Fibroblast of gingiva (primary cell): ENCODE measurements at regions not wholly inside any gene's neighbourhood (a gene's known extent, or its start where the extent isn't known, plus 50 kb on each side); places are given as distances from the start of the nearest gene placed in this dataset.
A peak's percentile ranks its signal among the peaks of the same experiment; 100 is the strongest.

ENCODE experiments used
- DNase-seq: peaks from one replicate; pipeline ENCODE4 v3.0.0-alpha.2; 2011; ENCODE audit warnings: low read depth

DNA sequence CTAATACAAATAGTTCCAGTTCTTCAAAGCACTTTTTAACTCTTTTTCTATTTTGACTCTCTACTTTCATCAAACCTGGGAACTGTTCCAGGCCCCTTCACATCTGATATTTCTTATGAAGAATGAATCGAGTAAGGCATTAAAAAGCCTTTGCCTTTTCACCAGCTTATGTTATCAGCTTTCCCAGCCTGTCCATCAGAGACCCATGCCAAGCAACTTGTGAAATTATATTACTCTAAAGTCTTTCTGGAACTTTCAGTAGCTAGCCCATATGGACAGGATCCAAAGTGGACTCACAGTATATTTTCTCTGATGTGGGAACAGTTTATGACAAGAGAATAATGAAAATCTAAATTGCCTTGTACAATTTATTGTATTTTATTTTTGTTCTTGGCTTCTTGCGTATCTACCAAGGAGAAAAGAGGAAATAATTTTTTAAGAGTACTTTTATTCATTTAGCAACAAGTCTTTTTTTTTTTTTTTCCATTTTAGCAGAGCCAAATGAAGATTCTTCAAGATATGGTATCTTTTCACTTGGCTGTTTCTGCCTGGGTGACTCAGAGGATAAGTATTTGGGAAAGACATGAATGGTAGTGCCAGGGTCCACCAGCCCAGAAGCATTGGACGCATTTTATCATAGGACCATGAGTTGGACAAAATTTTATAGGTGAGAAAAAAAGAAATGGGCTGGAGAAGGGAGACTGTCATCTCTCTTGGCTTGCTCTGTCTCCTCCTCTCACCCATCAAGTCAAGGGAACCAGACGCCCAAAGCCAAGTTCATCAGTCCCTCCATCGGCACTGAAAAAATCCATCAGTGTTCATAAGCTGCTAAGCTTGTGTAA, 195.8 kb upstream of the NEBL start:
- peak; percentile 16 for DNase-seq

DNA sequence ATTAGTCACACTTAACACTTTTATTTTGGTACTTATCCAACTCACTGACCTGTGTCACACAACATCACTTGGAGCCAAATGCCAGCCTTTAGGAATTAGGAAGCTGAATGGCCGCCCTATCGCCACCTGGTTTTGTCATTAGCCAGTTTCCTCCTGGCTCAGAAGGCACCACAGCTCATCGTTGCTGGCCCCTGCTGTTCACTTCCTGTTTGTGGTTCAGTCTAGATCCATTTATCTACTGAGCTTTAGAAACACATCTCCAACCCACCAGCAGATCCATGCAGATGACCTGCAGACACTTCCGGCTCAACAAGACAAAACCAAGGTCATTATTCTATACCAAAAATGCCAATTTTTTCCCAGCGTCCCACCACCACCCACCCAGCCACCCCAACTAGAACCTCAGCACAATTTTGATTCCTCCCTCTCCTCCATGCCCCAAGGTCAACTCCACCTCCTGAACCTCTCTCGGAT, 193.5 kb upstream of the NEBL start:
- no peak for DNase-seq

DNA sequence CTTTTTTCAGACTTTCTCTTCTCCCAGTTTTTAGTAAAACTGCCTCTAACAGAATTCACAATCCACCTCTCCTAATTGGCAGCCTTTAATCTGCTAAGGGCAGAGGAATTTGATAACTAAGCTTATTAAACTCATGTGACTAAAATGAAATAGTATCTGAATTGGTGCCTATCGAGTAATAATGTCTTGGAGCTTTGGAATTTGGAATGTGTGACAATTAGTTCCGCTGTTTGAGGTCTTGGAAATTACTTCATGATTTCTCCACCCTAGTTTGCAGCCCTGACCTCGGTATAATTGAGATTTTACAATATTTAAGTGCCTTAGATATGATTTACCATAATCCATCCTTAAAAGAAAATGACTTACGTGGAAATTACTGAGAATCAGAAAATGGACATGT, 190.4 kb upstream of the NEBL start:
- no peak for DNase-seq

GRCh38 chr10:21084700-21085099, 187.6 kb upstream of the NEBL start:
- no peak for DNase-seq

DNA sequence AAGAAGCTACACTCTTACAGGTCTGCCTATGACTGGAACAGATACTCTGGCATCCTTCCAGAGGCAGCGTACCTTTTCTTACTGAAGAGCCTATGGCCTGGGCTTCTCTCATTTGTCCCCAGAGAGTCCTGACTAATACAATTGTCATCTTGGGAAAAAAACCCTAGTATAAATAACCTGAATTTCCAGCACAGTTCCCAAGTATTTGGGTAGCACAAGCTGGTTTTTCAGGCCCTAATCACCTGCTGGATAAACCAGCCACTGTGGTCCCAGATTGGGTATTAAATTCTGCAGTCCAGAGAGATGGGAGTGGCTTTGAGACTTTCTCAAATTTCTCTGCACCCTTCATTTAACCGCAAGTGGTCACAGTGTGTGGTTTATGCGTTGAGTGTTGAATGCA, 186.8 kb upstream of the NEBL start:
- DNase-seq = no peak

GRCh38 chr10:21082206-21082605, 185.1 kb upstream of the NEBL start:
- no peak for DNase-seq

DNA sequence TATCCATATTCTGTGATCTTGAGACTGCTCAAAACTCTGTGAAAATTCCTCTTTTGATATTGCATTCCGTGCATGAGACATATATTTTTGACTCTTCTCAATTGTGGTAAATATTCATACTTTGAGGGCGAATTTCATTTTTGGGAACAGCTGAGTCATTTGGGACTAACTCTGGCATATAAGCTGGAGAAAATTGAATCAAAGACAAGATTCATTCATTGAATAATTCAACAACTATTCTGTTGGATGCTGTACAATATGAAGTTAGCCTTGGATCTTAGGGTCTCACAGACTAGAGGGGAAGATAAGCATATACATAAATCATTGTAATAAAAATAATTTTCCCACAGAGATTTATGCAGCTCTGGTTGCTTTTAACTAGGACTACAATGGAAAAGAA, 183.2 kb upstream of the NEBL start:
- peak; percentile 17 for DNase-seq

- DNase-seq = no peak
Observed at GRCh38 chr10:21079330-21079658, 182.2 kb upstream of the NEBL start.

- peak; percentile 65 for DNase-seq
Observed at GRCh38 chr10:21078410-21079329, 181.6 kb upstream of the NEBL start.

- no peak for DNase-seq
Observed at GRCh38 chr10:21077681-21078080, 180.6 kb upstream of the NEBL start.

DNA sequence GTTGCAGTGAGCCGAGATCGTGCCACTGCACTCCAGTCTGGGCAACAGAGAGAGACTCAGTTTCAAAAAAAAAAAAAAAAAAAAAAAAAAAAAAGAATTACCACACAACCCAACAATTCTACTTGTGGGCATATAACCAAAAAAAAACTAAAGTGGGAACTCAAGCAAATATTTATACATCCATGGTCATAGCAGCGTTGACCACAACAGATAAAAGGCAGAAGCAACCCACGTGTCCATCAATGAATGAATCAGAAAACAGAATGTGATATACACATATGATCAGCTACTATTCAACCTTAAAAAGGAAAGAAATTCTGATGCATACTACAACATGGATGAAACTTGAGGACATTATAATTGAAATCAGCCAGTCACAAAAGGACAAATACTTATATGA, 179.3 kb upstream of the NEBL start:
- no peak for DNase-seq

- DNase-seq = no peak
Observed at GRCh38 chr10:21075880-21076279, 178.8 kb upstream of the NEBL start.

GRCh38 chr10:21071001-21071673, 174.0 kb upstream of the NEBL start:
- DNase-seq = no peak

GRCh38 chr10:21069929-21070700, 173.0 kb upstream of the NEBL start:
- no peak for DNase-seq

DNA sequence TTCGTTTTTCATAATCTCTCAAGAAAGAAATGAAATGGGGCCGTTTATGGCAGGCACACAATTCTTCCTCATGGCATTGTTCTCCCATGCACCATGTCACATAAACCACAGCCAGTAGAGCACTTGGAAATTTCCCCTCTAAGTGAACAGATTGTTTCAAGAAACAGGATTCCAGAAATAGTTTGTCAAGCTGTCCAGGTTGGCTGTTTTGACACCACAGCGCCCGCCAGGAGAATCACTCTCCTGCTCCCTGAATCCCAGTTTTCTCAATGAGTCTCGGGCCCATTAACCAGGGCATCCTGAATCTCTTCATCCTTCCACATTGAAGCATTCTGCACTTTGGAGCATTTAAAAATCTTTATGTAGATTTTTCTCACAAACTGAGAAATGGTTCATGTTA, 172.2 kb upstream of the NEBL start:
- DNase-seq = no peak

DNA sequence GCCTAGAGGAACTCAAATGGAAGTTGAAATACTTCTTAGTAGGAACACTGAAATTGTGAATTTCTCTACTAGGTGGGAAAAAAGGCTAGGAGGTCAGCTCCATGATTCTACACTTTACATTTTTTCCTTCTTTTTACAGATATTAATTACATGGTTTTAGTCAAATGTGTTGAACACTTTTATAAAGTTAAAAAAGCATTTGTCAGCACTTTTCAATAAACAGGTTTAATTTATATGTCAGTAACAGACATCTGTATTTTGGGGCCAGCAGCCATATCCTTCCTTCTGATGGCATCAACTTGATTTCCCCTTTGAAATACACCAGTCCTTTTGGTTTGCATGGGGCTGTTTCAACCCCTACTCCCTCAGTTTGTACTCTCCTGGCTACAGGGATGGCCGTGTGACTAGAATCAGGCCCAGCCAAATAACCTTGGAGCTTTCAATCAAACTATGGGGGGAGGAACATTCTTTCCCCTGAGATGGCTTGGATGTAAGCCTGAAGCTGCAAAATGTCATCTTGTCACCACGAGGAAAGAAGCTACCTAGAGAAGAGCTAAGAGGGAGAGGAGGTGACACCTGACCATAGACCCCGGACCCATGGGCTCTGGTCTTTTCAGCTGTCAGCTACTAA, 171.0 kb upstream of the NEBL start:
- DNase-seq = no peak

- DNase-seq = no peak
Observed at GRCh38 chr10:21065621-21066248, 168.6 kb upstream of the NEBL start.

- DNase-seq = no peak
Observed at GRCh38 chr10:21061982-21062381, 164.9 kb upstream of the NEBL start.

DNA sequence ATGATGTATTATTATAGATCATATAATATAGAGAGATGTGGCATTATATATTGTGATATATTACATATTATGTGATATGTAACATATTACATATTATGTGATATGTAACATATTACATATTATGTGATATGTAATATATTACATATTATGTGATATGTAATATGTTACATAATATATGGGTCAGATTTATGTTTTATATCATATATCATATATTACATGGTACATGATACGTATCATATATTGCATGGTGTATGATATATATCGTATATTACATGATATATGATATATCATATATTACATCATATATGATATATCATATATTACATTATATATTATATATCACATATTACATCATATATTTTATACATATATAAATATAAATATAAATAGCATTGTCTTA, 164.1 kb upstream of the NEBL start:
- DNase-seq = no peak

- DNase-seq = no peak
Observed at GRCh38 chr10:21060626-21061025, 163.5 kb upstream of the NEBL start.

- DNase-seq = no peak
Observed at GRCh38 chr10:21057989-21058388, 160.9 kb upstream of the NEBL start.
